Caco-2 (cell line): ENCODE measurements at regions not wholly inside any gene's neighbourhood (a gene's known extent, or its start where the extent isn't known, plus 50 kb on each side); places are given as distances from the start of the nearest gene placed in this dataset.

Experiments used
- BruUV-seq: library from RNA; stranded (reverse); fragments of 400-500 nt; replicated peaks from 2 replicates; lab custom pipeline; 2021; lab: Mats Ljungman, UMichigan
- CTCF ChIA-PET: fragments of 300-600 bp; sonication (Branson Sonifier 250); formaldehyde crosslinking; loops from one replicate; lab custom pipeline; 2022; ENCODE audit warnings: antibody characterized with exemption; lab: Charles Lee
- POLR2A ChIA-PET: fragments of 300-600 bp; sonication (Branson Sonifier 250); formaldehyde crosslinking; loops from one replicate; lab custom pipeline; 2022; ENCODE audit warnings: antibody characterized with exemption; lab: Charles Lee
- DNase-seq, 2 experiments: peaks; one replicate each; pipeline versions ENCODE4 v3.0.0 to v3.0.0-alpha.2; 2020 to 2022
- H3K27me3 ChIP-seq: replicated peaks from 2 replicates; pipeline ENCODE4 v1.6.0; 2011; ENCODE audit warnings: low read length; ENCODE audit not compliant: control insufficient read depth, insufficient read depth
- H3K36me3 ChIP-seq: 2 replicates; pipeline ENCODE4 v1.5.1; 2011; ENCODE audit warnings: low read length; ENCODE audit not compliant: control insufficient read depth, insufficient read depth
- H3K4me1 ChIP-seq: fragments of 250-450 bp; sonication (Bioruptor Pico); 2 replicates; pipeline ENCODE4 v1.5.1; 2020; ENCODE audit warnings: mild to moderate bottlenecking
- H3K4me3 ChIP-seq: 2 replicates; pipeline ENCODE4 v1.5.1; 2011; ENCODE audit warnings: low read depth, mild to moderate bottlenecking, control low read depth, low read length
- H3K9me3 ChIP-seq: fragments of 250-450 bp; sonication (Bioruptor Pico); 2 replicates; pipeline ENCODE4 v1.5.1; 2020; ENCODE audit warnings: mild to moderate bottlenecking, moderate library complexity
- H3K27ac Mint-ChIP-seq: one replicate; pipeline ENCODE4 v1.8.0; 2022; ENCODE audit warnings: mixed read lengths; ENCODE audit not compliant: unreplicated experiment
- H3K27me3 Mint-ChIP-seq: one replicate; pipeline ENCODE4 v1.8.0; 2022; ENCODE audit warnings: mixed read lengths; ENCODE audit not compliant: insufficient read depth, unreplicated experiment
- H3K36me3 Mint-ChIP-seq: one replicate; pipeline ENCODE4 v1.8.0; 2022; ENCODE audit warnings: mild to moderate bottlenecking, mixed read lengths; ENCODE audit not compliant: insufficient read depth, unreplicated experiment
- H3K4me1 Mint-ChIP-seq: one replicate; pipeline ENCODE4 v1.8.0; 2022; ENCODE audit warnings: low read depth, mixed read lengths; ENCODE audit not compliant: unreplicated experiment
- H3K4me3 Mint-ChIP-seq: one replicate; pipeline ENCODE4 v1.8.0; 2022; ENCODE audit warnings: mild to moderate bottlenecking, moderate library complexity, mixed read lengths; ENCODE audit not compliant: unreplicated experiment
- H3K9me3 Mint-ChIP-seq: one replicate; pipeline ENCODE4 v1.8.0; 2022; ENCODE audit warnings: mixed read lengths; ENCODE audit not compliant: unreplicated experiment
- CTCF ChIP-seq, 2 experiments: fragments of 200-600 bp in 1 of 2; IDR thresholded peaks; 1 replicate in 1 of 2; 2 replicates in 1 of 2; pipeline versions ENCODE4 v1.5.1 to v1.8.0; 2011 to 2022; ENCODE audit warnings: antibody characterized with exemption in 1 of 2, control low read depth in 1 of 2, inconsistent platforms in 1 of 2, low read depth in 1 of 2, low read length in 1 of 2, mild to moderate bottlenecking in 1 of 2, moderate library complexity in 1 of 2; ENCODE audit not compliant: insufficient read depth in 1 of 2, severe bottlenecking in 1 of 2, unreplicated experiment in 1 of 2
- intact Hi-C: fragments of 100-400 bp; cut with micrococcal nuclease; formaldehyde crosslinking; loops from one replicate; pipeline ENCODE4 v1.10.0; 2022; ENCODE audit not compliant: unreplicated experiment

GRCh38 chr7:25619381-25619780, 391.1 kb upstream of the NPVF start:
- no peak overlapping the region for H3K4me3 Mint-ChIP-seq
- no TSS peak for BruUV-seq
- H3K4me3 ChIP-seq: no peak overlapping the region
- no peaks in the 10 kb centered on the region for H3K36me3 ChIP-seq
- no peaks in the 10 kb centered on the region for H3K9me3 ChIP-seq
- no peak for DNase-seq
- no peak overlapping the region for H3K27ac Mint-ChIP-seq
- H3K27me3 ChIP-seq: no peaks in the 10 kb centered on the region
- no peak for TF ChIP-seq CTCF (IDR thresholded peaks at IDR 0.05; ENCODE audit: insufficient read depth in 1 of 2, low read depth in 1 of 2, low read length in 1 of 2, severe bottlenecking in 1 of 2, unreplicated experiment in 1 of 2)
- no peaks in the 10 kb centered on the region for H3K9me3 Mint-ChIP-seq
- CTCF ChIA-PET: no interaction called here
- intact Hi-C loops: no loop called here
- H3K27me3 Mint-ChIP-seq: peaks cover 10% of the 10 kb centered on the region
- POLR2A ChIA-PET: no interaction called here
- no peaks in the 10 kb centered on the region for H3K36me3 Mint-ChIP-seq
- no peaks in the 10 kb centered on the region for H3K4me1 Mint-ChIP-seq
- H3K4me1 ChIP-seq: no peaks in the 10 kb centered on the region

- intact Hi-C loops: no loop called here
- Mint-ChIP-seq H3K4me1 (no peaks in the 10 kb centered on the region), H3K9me3 (no peaks in the 10 kb centered on the region), H3K4me3 (no peak overlapping the region), H3K27me3 (peaks cover 10% of the 10 kb centered on the region), H3K27ac (no peak overlapping the region), H3K36me3 (no peaks in the 10 kb centered on the region)
- no peak for TF ChIP-seq CTCF (IDR thresholded peaks at IDR 0.05; ENCODE audit: insufficient read depth in 1 of 2, low read depth in 1 of 2, low read length in 1 of 2, severe bottlenecking in 1 of 2, unreplicated experiment in 1 of 2)
- ChIA-PET CTCF (no interaction called here), POLR2A (no interaction called here)
- Histone ChIP-seq H3K4me1 (no peaks in the 10 kb centered on the region), H3K9me3 (no peaks in the 10 kb centered on the region), H3K36me3 (no peaks in the 10 kb centered on the region), H3K4me3 (no peak overlapping the region), H3K27me3 (no peaks in the 10 kb centered on the region)
- no peak for DNase-seq
- BruUV-seq: no TSS peak
These were observed 391.9 kb upstream of the NPVF start for GRCh38 chr7:25619963-25620799.

GRCh38 chr7:25621993-25622392, 393.7 kb upstream of the NPVF start:
- BruUV-seq: no TSS peak
- Histone ChIP-seq H3K36me3 (no peaks in the 10 kb centered on the region), H3K27me3 (no peaks in the 10 kb centered on the region), H3K4me1 (no peaks in the 10 kb centered on the region), H3K4me3 (no peak overlapping the region), H3K9me3 (no peaks in the 10 kb centered on the region)
- Mint-ChIP-seq H3K27me3 (peaks cover 13% of the 10 kb centered on the region), H3K4me3 (no peak overlapping the region), H3K36me3 (no peaks in the 10 kb centered on the region), H3K4me1 (no peaks in the 10 kb centered on the region), H3K27ac (no peak overlapping the region), H3K9me3 (no peaks in the 10 kb centered on the region)
- ChIA-PET POLR2A (no interaction called here), CTCF (no interaction called here)
- intact Hi-C loops: no loop called here
- no peak for DNase-seq
- no peak for TF ChIP-seq CTCF (IDR thresholded peaks at IDR 0.05; ENCODE audit: insufficient read depth in 1 of 2, low read depth in 1 of 2, low read length in 1 of 2, severe bottlenecking in 1 of 2, unreplicated experiment in 1 of 2)
